NCI-H510A (cell line): ENCODE measurements at regions not wholly inside any gene's neighbourhood (a gene's known extent, or its start where the extent isn't known, plus 50 kb on each side); places are given as distances from the start of the nearest gene placed in this dataset.

ENCODE experiments used
- DNase-seq: peaks from one replicate; lab custom pipeline; 2025; lab: John Stamatoyannopoulos, UW

DNA sequence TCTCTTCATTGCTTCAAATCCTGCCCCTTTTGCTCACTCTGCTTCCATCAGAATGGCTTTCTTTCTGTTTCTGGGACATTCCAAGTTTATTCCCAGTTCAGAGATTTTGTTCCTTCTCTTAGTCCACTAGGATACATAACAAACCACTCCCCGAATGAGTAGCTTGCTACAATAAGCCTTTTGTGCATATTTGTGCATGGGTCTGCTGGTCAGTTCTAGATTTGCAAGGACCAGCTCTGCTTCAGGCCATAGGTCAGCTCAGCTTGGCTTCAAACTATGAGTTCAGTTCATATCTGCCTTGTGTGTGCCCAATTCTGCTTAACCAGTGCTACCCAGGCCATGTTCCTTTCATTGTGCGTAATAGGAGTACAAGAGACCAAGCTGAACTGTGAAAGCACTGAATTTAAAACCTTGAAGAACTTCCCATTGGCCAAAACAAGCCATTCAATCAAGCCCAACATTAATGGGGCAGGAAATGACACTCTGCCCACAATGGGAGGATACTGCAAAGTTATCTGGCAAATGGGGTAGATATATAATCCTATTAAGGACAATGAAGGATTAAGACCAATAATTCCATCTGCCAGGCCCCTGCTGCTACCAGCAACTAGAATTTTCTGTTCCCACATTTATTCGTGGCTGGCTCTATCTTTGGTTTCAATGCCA, 328.8 kb downstream of the PRELID2 start:
- no peak for DNase-seq

GRCh38 chr5:145502906-145503305, 332.2 kb downstream of the PRELID2 start:
- DNase-seq: no peak

DNA sequence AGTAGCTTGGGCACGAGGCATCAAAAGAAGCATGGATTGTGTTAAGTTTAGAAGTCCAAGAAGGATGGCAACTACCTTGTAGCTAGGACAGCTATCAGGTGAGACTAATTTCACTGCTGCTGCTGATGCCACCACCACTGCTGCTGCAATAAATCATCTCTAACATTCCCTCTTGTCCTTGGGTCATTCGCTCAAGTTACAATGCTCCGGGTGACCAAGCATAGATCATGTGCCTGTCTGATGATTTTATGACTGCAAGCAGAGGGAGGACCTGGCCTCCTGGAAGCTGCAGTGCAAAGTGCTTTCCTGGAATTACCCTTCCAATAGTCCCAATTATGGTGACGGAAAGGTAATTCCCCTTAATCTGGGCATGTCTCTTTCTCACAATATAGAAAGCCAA, 334.4 kb downstream of the PRELID2 start:
- no peak for DNase-seq

GRCh38 chr5:145499483-145499882, 335.7 kb downstream of the PRELID2 start:
- no peak for DNase-seq

DNA sequence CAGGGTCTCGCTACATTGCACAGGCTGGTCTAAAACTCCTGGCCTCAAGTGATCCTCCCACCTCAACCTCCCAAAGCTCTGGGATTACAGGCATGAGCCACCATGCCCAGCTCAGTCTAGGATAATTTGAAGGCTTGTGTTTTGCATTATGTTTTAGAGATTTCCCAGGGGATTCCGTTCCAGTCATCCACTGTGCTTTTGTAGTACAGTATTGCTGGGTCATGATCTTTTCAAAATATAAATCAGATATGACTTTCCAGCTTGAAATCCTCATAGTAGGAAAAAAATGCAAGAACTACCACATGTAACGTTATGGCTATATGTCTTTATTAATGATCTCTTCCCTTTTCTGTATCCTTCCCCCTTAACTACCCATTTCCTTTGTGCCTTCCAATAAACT, 338.1 kb downstream of the PRELID2 start:
- no peak for DNase-seq

DNA sequence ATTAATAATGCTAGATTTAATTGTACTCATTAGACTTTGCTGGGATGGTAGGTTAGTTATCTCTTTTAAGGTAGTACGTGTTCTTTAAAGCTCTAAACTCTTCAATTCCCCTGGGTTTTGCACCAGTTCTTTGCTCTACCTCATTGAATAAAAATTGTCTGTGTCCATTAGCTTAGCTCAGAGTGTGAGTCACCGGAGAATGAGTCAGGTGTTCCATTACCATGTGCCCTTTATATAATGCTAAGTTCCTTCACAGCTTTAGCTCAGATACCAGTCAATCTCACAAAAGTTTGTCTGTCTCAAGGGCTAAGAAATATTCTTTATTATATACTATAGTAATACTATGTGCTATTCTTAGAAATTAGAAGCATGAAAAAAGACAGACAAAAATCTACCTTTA, 339.4 kb downstream of the PRELID2 start:
- no peak for DNase-seq

- no peak for DNase-seq
Measured at GRCh38 chr5:145495196-145495595, 339.9 kb downstream of the PRELID2 start.

DNA sequence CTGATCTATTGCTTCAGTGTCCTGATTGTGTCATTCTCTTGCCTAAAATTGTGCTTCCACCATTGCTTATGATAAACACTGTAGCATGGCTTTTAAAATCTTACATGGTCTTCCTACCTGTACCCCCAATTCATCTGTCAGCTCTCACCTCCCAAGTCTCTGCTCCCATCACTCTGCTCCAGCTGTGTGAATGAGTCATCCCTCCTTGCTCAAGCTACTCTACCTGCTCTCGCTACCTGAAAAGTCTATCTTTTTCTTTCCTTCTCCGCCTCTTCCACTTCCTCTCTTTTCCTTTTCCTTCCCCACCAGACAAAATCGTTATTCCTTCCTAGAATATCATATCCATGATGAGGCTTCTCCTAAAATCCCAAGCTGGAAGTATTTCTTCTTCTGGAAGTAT, 341.7 kb downstream of the PRELID2 start:
- DNase-seq: no peak

DNA sequence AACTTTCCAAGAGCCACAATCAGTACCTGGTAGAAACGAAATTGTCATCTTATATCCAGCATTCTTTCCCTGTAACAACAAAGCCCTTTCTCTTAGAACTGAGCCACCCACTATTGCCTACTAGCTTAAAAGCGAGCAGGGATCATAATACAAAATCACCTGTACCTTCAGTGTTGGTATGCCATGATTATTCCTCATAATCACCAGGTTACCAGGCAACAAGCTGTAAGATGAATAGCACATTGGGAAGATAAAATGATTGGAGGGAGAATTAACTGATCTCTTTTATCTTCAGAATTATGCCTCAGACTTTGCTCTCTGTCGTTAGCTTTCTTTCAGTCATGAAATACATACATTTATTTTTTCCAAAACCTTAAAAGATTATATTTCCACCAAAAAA, 345.6 kb downstream of the PRELID2 start:
- DNase-seq: no peak

DNA sequence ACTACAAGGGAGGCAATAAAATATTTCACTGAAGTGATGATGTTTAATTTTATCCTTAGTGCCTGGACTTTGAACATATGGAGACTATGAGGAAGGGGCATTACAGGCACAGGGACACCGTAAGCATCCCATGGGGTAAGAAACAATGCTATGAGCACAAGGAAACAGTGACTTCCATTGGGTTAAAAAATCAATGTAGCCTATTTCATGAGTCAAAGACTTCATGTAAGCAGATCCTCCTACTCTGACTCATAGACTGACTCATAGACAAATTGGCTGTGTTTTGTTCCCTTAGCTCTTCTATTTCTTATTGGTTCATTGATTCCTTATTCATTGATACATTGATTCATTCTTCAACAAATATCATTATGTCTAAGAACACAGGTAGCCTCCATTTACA, 351.0 kb downstream of the PRELID2 start:
- DNase-seq: no peak

DNA sequence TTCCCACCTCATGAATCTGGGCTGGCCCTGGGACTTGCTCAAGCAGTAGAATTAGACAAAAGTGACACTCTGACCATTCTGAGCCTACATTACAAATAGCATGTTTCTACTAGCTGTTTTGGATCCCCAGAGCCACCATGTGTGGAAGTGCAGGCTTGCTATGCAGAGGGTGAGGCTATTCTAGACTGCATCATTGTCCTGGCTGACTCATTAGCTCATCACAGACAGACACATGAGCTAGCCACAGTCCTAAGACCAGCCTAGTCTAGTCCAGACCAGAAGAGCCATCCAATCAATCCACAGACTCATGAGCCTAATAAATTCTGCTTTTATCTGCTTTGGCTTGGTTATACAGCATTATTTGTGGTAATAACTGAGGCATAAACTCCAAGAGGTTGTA, 351.9 kb downstream of the PRELID2 start:
- no peak for DNase-seq

- no peak for DNase-seq
Measured at GRCh38 chr5:145479857-145480256, 355.3 kb downstream of the PRELID2 start.

GRCh38 chr5:145479271-145479670, 355.9 kb downstream of the PRELID2 start:
- no peak for DNase-seq

DNA sequence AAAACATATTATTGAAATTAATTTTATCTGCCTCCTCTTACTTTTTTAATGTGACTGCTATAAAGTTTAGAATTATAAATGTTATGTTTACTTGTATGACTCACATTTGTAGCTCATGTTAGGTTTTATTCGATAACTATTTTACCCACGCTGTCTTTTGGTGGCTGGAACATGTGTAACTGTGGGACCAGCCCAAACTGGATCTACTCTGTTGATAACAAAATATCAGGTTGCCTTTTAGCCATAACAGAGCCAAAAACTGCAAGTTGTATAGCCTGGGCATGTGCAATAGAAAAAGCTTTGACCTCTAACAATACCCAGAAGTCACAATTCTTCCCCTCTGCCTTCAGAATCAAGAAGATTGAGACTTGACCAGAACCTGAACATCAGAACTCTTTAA, 356.5 kb downstream of the PRELID2 start:
- DNase-seq: no peak

- no peak for DNase-seq
Measured at GRCh38 chr5:145473042-145473642, 362.0 kb downstream of the PRELID2 start.

DNA sequence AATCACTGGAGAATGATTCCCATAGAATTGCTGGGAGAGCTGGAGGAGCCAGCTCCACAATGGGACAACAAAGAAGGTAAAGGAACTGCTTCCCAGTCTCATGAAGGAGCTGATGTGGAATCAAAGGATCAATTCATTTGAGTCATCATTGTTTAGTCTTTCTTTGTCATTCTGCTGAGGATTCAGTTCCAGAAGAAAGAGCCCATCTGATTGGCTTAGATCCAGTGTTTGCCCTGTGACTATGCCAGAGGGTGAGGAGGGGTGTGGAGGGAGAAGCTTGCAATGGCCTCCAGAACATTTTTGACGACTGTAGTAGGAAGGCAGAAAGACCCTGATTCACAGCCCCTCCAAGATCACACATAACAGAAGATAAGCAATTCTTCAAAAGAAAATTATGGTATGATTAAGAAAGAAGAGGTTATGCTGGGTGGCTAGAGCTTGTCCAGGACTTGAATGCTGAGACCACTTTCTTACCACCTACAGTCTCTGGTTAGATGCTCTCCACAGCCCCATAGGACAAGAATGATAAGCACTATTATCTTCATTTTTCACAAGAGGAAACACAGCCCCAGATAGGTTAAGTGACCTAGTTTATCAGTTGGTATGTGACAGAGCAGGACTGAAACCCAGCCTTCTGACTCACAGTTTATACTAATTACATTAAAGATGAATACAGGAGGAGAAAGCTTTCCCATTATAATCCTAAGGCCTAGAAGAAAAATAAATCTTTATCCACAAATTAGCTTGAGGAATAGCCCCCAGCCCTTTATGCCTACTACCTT, 363.1 kb downstream of the PRELID2 start:
- DNase-seq: no peak

DNA sequence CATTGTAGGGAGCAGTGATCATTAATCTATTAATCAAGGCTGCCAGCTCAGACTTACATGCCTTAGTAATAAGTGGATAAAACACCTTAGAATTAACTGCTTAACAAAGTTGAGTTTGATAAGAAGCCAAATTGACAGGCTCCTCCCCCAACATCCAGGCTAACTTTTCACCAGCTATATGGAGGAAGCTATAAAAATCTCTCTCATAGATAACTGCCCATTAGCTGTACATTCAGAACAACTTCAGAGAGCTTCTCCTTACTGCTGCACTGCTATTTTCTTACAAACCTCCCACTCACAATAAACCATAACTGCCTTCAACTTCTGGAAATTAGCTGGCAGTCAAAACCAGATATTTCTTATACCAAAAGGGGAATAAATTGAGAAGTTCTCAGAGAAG, 364.1 kb downstream of the PRELID2 start:
- DNase-seq: no peak

DNA sequence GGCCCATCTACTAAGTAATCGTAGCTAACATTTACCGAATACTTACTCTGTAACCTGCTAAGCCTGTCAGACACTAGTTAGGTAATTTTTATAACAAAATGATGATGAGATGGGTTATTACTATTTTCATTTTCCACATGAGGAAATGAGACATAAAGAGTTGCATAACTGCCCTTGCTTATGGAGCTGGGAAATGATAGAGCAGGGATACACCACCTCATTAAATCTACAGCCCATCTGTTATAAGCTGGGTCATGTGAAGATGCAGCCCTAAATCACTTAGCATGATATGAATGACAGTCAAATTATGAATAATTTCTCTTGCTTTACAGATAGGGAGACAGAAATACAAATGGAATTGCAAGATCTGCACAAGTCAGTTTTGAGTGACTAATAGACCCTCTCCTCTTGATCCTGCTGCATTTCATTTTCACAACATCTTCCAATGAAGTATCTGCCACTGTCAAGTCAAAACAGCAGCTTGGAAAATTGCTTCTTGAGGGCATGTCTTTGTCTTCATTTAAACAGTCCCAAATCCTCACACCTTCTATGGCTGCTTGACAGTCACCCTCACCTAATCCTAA, 364.7 kb downstream of the PRELID2 start:
- DNase-seq: no peak

- DNase-seq: no peak
Measured at GRCh38 chr5:145467446-145467845, 367.7 kb downstream of the PRELID2 start.

DNA sequence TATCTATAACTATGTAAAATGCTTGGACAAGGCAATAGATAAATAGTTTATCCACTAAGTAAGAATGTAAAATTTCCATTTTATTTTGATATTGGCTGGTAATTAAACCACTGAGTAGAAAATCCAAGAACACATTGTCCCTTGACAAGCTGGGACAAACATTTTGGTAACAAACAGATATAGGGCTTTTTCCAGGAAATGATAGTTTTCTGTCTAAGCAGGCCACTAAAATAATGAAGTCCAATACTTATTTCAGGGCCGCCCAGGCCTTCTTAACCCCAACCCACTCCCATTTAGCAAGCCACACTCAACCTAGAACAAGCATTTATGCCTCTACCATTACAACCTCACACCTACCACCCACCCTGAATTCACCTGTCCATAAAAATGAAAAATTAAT, 368.6 kb downstream of the PRELID2 start:
- no peak for DNase-seq

GRCh38 chr5:145465474-145466263, 369.5 kb downstream of the PRELID2 start:
- no peak for DNase-seq

DNA sequence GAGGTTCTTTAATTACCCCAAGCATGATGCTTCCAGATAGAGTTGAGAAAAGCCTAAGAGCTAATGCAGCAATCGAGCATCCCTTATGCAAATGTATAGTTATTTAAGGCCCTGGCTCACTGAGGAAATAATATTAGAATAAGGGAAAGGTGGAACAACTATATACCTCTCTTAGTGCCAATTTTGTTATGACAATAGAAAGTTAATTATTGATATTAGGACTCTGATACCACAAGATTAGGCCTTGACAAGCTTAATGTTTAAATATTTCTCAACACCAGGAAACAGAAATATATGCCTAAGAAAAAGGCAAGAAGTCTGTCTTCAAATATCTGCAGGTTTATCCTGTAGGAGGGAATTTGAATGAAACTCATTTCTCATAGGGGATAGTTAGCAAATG, 371.0 kb downstream of the PRELID2 start:
- no peak for DNase-seq
